HCT116 (cell line): ENCODE measurements at regions not wholly inside any gene's neighbourhood (a gene's known extent, or its start where the extent isn't known, plus 50 kb on each side); places are given as distances from the start of the nearest gene placed in this dataset.

ENCODE experiments used
- ATAC-seq: fragments of 200-7000 bp; cut with Tn5 transposase; 2 replicates; pipeline ENCODE4 v1.9.1; 2020; ENCODE audit warnings: mild to moderate bottlenecking, moderate library complexity
- BruUV-seq: library from RNA; stranded (reverse); fragments of 400-500 nt; replicated peaks from 2 replicates; lab custom pipeline; 2021; lab: Mats Ljungman, UMichigan
- CTCF ChIA-PET: fragments of 300-600 bp; sonication (Branson Sonifier 250); formaldehyde crosslinking; loops from one replicate; lab custom pipeline; 2021; ENCODE audit warnings: antibody characterized with exemption; lab: Charles Lee
- POLR2A ChIA-PET: fragments of 300-600, 350-600 bp; sonication (Branson Sonifier 250); formaldehyde crosslinking; loops from one replicate; lab custom pipeline; 2021; ENCODE audit warnings: antibody characterized with exemption; lab: Charles Lee
- RAD21 ChIA-PET, 2 experiments: fragments of 300-600 bp; sonication (Branson Sonifier 250); formaldehyde crosslinking; loops; one replicate each; lab custom pipeline; 2023; ENCODE audit warnings: low total read pairs in 2 of 2; ENCODE audit not compliant: uncharacterized antibody in 2 of 2, unreplicated experiment in 2 of 2, low non-redundant PET in 1 of 2; lab: Charles Lee
- DNase-seq: peaks from one replicate; pipeline ENCODE4 v3.0.0-alpha.2; 2010; ENCODE audit warnings: low read depth, low spot score
- H2AFZ ChIP-seq: fragments of 200-600 bp; shearing (Covaris generic), sonication (generic); 2 replicates; pipeline ENCODE4 v1.6.1; 2017; ENCODE audit warnings: low read depth, mixed run types, mixed read lengths, antibody characterized with exemption, low read length; ENCODE audit not compliant: poor library complexity, severe bottlenecking
- H3K27ac ChIP-seq: 2 replicates; pipeline ENCODE4 v1.5.1; 2012; ENCODE audit warnings: low read depth, low read length
- H3K27me3 ChIP-seq: fragments of 200-600 bp; sonication (generic); 2 replicates; pipeline ENCODE4 v1.6.1; 2016; ENCODE audit warnings: mixed run types, low read length, mixed read lengths; ENCODE audit not compliant: insufficient read depth
- H3K36me3 ChIP-seq, 2 experiments: fragments of 200-500 bp in 1 of 2; fragments of 200-600 bp in 1 of 2; sonication (Bioruptor generic) in 1 of 2; sonication (generic) in 1 of 2; 2 replicates each; pipeline versions ENCODE4 v1.5.1 to v1.6.1; 2014 to 2016; ENCODE audit warnings: low read length in 2 of 2, inconsistent platforms in 1 of 2, mixed read lengths in 1 of 2, mixed run types in 1 of 2; ENCODE audit not compliant: insufficient read depth in 2 of 2, control insufficient read depth in 1 of 2
- H3K4me1 ChIP-seq, 2 experiments: fragments of 200-600 bp in 1 of 2; sonication (generic) in 1 of 2; 2 replicates each; pipeline versions ENCODE4 v1.5.1 to v1.6.1; 2012 to 2017; ENCODE audit warnings: low read length in 2 of 2, inconsistent platforms in 1 of 2, mild to moderate bottlenecking in 1 of 2, mixed read lengths in 1 of 2, mixed run types in 1 of 2, moderate library complexity in 1 of 2; ENCODE audit not compliant: insufficient read depth in 2 of 2, control insufficient read depth in 1 of 2
- H3K4me2 ChIP-seq: fragments of 200-600 bp; sonication (generic); 2 replicates; pipeline ENCODE4 v1.6.1; 2017; ENCODE audit warnings: mixed run types, low read length, mixed read lengths
- H3K4me3 ChIP-seq, 2 experiments: fragments of 200-600 bp in 1 of 2; sonication (generic) in 1 of 2; replicated peaks in 1 of 2; 2 replicates each; pipeline ENCODE4 v1.5.1; 2011 to 2016; ENCODE audit warnings: low read length in 2 of 2, control low read depth in 1 of 2, low read depth in 1 of 2, mild to moderate bottlenecking in 1 of 2, mixed read lengths in 1 of 2, mixed run types in 1 of 2
- H3K79me2 ChIP-seq: fragments of 200-600 bp; sonication (generic); 2 replicates; pipeline ENCODE4 v1.6.1; 2017; ENCODE audit warnings: mild to moderate bottlenecking, mixed run types, low read length, moderate library complexity, mixed read lengths; ENCODE audit not compliant: insufficient read depth
- H3K9ac ChIP-seq: fragments of 200-600 bp; sonication (generic); 2 replicates; pipeline ENCODE4 v1.6.1; 2016; ENCODE audit warnings: low read length, mixed read lengths
- H3K9me2 ChIP-seq: fragments of 200-600 bp; sonication (generic), shearing (Covaris generic); 2 replicates; pipeline ENCODE4 v1.6.1; 2017; ENCODE audit warnings: mixed run types, mild to moderate bottlenecking, moderate library complexity; ENCODE audit not compliant: insufficient read depth
- H3K9me3 ChIP-seq, 2 experiments: fragments of 200-500 bp in 1 of 2; fragments of 200-600 bp in 1 of 2; sonication (Bioruptor generic) in 1 of 2; sonication (generic) in 1 of 2; 2 replicates each; pipeline ENCODE4 v1.6.1; 2014 to 2017; ENCODE audit warnings: low read length in 2 of 2, mixed read lengths in 2 of 2, inconsistent platforms in 1 of 2, low read depth in 1 of 2, mild to moderate bottlenecking in 1 of 2, mixed run types in 1 of 2, moderate library complexity in 1 of 2; ENCODE audit not compliant: control insufficient read depth in 1 of 2, insufficient read depth in 1 of 2
- H4K20me1 ChIP-seq: fragments of 200-600 bp; sonication (generic), shearing (Covaris generic); 2 replicates; pipeline ENCODE4 v1.6.1; 2017; ENCODE audit warnings: mixed run types, mild to moderate bottlenecking, moderate library complexity; ENCODE audit not compliant: insufficient read depth
- ATF3 ChIP-seq: IDR thresholded peaks from 2 replicates; pipeline ENCODE4 v1.6.1; 2012
- CEBPB ChIP-seq: IDR thresholded peaks from 2 replicates; pipeline ENCODE4 v1.6.1; 2012; ENCODE audit warnings: low read depth
- EGR1 ChIP-seq: IDR thresholded peaks from 2 replicates; pipeline ENCODE4 v1.6.1; 2012; ENCODE audit warnings: low read depth
- EZH2phosphoT487 ChIP-seq: fragments of 200-600 bp; IDR thresholded peaks from 2 replicates; pipeline ENCODE4 v1.6.1; 2018; ENCODE audit warnings: antibody characterized with exemption, borderline replicate concordance
- FOSL1 ChIP-seq: IDR thresholded peaks from 2 replicates; pipeline ENCODE4 v1.6.1; 2012; ENCODE audit warnings: low read depth
- JUND ChIP-seq: IDR thresholded peaks from 2 replicates; pipeline ENCODE4 v1.6.1; 2012
- MAX ChIP-seq: IDR thresholded peaks from 2 replicates; pipeline ENCODE4 v1.6.1; 2012
- POLR2A ChIP-seq: IDR thresholded peaks from 2 replicates; pipeline ENCODE4 v1.7.0; 2011; ENCODE audit warnings: borderline replicate concordance; ENCODE audit not compliant: insufficient read depth, insufficient read length; ENCODE audit errors: extremely low read depth
- POLR2AphosphoS5 ChIP-seq: IDR thresholded peaks from 2 replicates; pipeline ENCODE4 v1.6.1; 2011; ENCODE audit warnings: mild to moderate bottlenecking, low read depth, low read length, moderate library complexity
- RAD21 ChIP-seq: IDR thresholded peaks from 2 replicates; pipeline ENCODE4 v1.6.1; 2012; ENCODE audit warnings: low read depth, mild to moderate bottlenecking
- SIN3A ChIP-seq: IDR thresholded peaks from 2 replicates; pipeline ENCODE4 v1.6.1; 2012; ENCODE audit warnings: low read depth
- SP1 ChIP-seq: IDR thresholded peaks from 2 replicates; pipeline ENCODE4 v1.6.1; 2012; ENCODE audit warnings: low read depth
- SRF ChIP-seq: IDR thresholded peaks from 2 replicates; pipeline ENCODE4 v1.6.1; 2012; ENCODE audit warnings: low read depth
- TCF7L2 ChIP-seq: IDR thresholded peaks from 2 replicates; pipeline ENCODE4 v1.7.0; 2011; ENCODE audit warnings: borderline replicate concordance, inconsistent platforms; ENCODE audit not compliant: insufficient read depth, insufficient read length; ENCODE audit errors: extremely low read depth
- ZFX ChIP-seq: fragments of 450-650 bp; IDR thresholded peaks from 2 replicates; pipeline ENCODE4 v1.6.1; 2017
- intact Hi-C: fragments of 100-400 bp; cut with micrococcal nuclease; formaldehyde crosslinking; loops from 2 replicates; pipeline ENCODE4 v1.10.0; 2022
- TF ChIP-seq, protein P1 (sequence below): IDR thresholded peaks from 2 replicates; pipeline ENCODE4 v1.6.1; 2012; ENCODE audit warnings: low read depth
- TF ChIP-seq, protein P2 (sequence below), 3 experiments: fragments of 200-600 bp in 1 of 3; sonication (generic) in 1 of 3; IDR thresholded peaks in 2 of 3; conservative IDR thresholded peaks in 1 of 3; 2 replicates each; pipeline ENCODE4 v1.5.1; 2012 to 2017; ENCODE audit warnings: low read depth in 2 of 3, low read length in 2 of 3, antibody characterized with exemption in 1 of 3, borderline replicate concordance in 1 of 3, control low read depth in 1 of 3, mild to moderate bottlenecking in 1 of 3, mixed read lengths in 1 of 3, mixed run types in 1 of 3, moderate library complexity in 1 of 3; ENCODE audit not compliant: insufficient read depth in 1 of 3

DNA sequence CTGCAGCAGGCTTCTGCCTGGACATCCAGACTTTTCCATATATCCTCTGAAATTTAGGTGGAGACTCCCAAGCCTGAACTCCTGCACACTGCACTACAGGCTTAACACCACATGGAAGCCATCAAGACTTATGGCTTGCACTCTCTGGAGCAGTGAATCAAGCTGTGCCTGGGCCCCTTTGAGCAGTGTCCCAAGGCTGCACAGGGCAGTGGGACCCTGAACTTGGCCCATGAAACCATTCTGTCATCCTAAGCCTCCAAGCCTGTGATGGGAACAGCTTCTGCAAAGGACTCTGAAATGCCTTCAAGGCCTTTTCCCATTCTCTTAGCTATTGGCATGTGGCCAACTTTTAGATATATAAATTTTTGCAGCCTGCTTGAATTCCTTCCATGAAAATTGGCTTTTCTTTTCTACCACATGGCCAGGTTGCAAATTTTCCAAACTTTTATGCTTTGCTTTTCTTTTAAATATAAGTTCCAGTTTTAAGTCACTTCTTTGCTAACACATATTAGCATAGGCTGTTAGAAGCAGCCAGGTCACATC lies 257.8 kb upstream of the DCBLD2 start:
- BruUV-seq = no TSS peak
- ATAC-seq (no peak), DNase-seq (no peak)
- H3K79me2 ChIP-seq = no peaks in the 10 kb centered on the region
- H3K27ac ChIP-seq = no peak overlapping the region
- intact Hi-C loops = no loop called here
- H3K27me3 ChIP-seq = no peaks in the 10 kb centered on the region
- RAD21 ChIA-PET = no interaction called here
- no peaks in the 10 kb centered on the region for H4K20me1 ChIP-seq
- H3K9me2 ChIP-seq = no peaks in the 10 kb centered on the region
- POLR2A ChIA-PET = no interaction called here
- no peak overlapping the region for H2AFZ ChIP-seq
- no peak overlapping the region for H3K9ac ChIP-seq
- CTCF ChIA-PET = no interaction called here
- no peaks in the 10 kb centered on the region for H3K4me1 ChIP-seq
- no peak overlapping the region for H3K4me2 ChIP-seq
- H3K4me3 ChIP-seq = no peak overlapping the region
- H3K36me3 ChIP-seq = no peaks in the 10 kb centered on the region
- TF ChIP-seq TCF7L2 = no peak
- no peak for TF ChIP-seq POLR2A
- no peak for TF ChIP-seq ZFX
- peaks cover 9 to 13% of the 10 kb centered on the region in 2 experiments; a peak in 2 of 4 replicates for H3K9me3 ChIP-seq

GRCh38 chr3:99145031-99145430 lies 243.5 kb upstream of the DCBLD2 start:
- Histone ChIP-seq H3K9me2 (no peaks in the 10 kb centered on the region), H3K4me2 (no peak overlapping the region), H3K9ac (no peak overlapping the region), H3K27ac (no peak overlapping the region), H3K4me3 (no peak overlapping the region), H4K20me1 (no peaks in the 10 kb centered on the region), H3K79me2 (no peaks in the 10 kb centered on the region), H3K36me3 (no peaks in the 10 kb centered on the region), H3K27me3 (no peaks in the 10 kb centered on the region), H2AFZ (no peak overlapping the region), H3K4me1 (no peaks in the 10 kb centered on the region), H3K9me3 (no peaks in the 10 kb centered on the region)
- RAD21 ChIA-PET = no interaction called here
- BruUV-seq = no TSS peak
- ATAC-seq (no peak), DNase-seq (no peak)
- POLR2A ChIA-PET = no interaction called here
- intact Hi-C loops = no loop called here
- CTCF ChIA-PET = no interaction called here
- TF ChIP-seq, protein P1, sequence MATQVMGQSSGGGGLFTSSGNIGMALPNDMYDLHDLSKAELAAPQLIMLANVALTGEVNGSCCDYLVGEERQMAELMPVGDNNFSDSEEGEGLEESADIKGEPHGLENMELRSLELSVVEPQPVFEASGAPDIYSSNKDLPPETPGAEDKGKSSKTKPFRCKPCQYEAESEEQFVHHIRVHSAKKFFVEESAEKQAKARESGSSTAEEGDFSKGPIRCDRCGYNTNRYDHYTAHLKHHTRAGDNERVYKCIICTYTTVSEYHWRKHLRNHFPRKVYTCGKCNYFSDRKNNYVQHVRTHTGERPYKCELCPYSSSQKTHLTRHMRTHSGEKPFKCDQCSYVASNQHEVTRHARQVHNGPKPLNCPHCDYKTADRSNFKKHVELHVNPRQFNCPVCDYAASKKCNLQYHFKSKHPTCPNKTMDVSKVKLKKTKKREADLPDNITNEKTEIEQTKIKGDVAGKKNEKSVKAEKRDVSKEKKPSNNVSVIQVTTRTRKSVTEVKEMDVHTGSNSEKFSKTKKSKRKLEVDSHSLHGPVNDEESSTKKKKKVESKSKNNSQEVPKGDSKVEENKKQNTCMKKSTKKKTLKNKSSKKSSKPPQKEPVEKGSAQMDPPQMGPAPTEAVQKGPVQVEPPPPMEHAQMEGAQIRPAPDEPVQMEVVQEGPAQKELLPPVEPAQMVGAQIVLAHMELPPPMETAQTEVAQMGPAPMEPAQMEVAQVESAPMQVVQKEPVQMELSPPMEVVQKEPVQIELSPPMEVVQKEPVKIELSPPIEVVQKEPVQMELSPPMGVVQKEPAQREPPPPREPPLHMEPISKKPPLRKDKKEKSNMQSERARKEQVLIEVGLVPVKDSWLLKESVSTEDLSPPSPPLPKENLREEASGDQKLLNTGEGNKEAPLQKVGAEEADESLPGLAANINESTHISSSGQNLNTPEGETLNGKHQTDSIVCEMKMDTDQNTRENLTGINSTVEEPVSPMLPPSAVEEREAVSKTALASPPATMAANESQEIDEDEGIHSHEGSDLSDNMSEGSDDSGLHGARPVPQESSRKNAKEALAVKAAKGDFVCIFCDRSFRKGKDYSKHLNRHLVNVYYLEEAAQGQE = no peak
- TF ChIP-seq ATF3 (no peak), RAD21 (no peak), SIN3A (no peak), SRF (no peak), POLR2A (no peak), CEBPB (no peak), ZFX (no peak), SP1 (no peak), JUND (no peak), EZH2phosphoT487 (no peak), POLR2AphosphoS5 (no peak), FOSL1 (no peak), MAX (no peak), EGR1 (no peak)
- TF ChIP-seq, protein P2, sequence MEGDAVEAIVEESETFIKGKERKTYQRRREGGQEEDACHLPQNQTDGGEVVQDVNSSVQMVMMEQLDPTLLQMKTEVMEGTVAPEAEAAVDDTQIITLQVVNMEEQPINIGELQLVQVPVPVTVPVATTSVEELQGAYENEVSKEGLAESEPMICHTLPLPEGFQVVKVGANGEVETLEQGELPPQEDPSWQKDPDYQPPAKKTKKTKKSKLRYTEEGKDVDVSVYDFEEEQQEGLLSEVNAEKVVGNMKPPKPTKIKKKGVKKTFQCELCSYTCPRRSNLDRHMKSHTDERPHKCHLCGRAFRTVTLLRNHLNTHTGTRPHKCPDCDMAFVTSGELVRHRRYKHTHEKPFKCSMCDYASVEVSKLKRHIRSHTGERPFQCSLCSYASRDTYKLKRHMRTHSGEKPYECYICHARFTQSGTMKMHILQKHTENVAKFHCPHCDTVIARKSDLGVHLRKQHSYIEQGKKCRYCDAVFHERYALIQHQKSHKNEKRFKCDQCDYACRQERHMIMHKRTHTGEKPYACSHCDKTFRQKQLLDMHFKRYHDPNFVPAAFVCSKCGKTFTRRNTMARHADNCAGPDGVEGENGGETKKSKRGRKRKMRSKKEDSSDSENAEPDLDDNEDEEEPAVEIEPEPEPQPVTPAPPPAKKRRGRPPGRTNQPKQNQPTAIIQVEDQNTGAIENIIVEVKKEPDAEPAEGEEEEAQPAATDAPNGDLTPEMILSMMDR (IDR thresholded peaks at IDR 0.05 in 2 of 3, conservative IDR thresholded peaks at IDR 0.05 in 1 of 3; ENCODE audit: borderline replicate concordance in 1 of 3, insufficient read depth in 1 of 3, low read depth in 2 of 3, low read length in 2 of 3) = no peak
